Small intestine (tissue), 7 donors: ENCODE measurements at regions not wholly inside any gene's neighbourhood (a gene's known extent, or its start where the extent isn't known, plus 50 kb on each side); places are given as distances from the start of the nearest gene placed in this dataset.

Experiments
- DNase-seq, 2 donors: peaks; one replicate each; pipeline versions ENCODE4 v3.0.0 to v3.0.0-alpha.2; 2013
- FAIRE-seq: peaks from 2 replicates; lab custom pipeline; 2012; peaks lifted over from hg19 to GRCh38; lab: Jason Lieb, UNC
- H3K27ac ChIP-seq, 3 donors: one replicate each; pipeline ENCODE4 v1.5.1; 2013; ENCODE audit warnings: low read length in 2 of 3, mild to moderate bottlenecking in 2 of 3, control low read depth in 1 of 3, inconsistent platforms in 1 of 3, low read depth in 1 of 3, moderate library complexity in 1 of 3
- H3K27me3 ChIP-seq, 3 donors: one replicate each; pipeline ENCODE4 v1.6.1; 2013; ENCODE audit warnings: low read length in 3 of 3, inconsistent platforms in 1 of 3; ENCODE audit not compliant: control insufficient read depth in 3 of 3, insufficient read depth in 3 of 3
- H3K36me3 ChIP-seq, 3 donors: one replicate each; pipeline ENCODE4 v1.6.1; 2013; ENCODE audit warnings: low read length in 3 of 3, inconsistent platforms in 1 of 3, low read depth in 1 of 3, mild to moderate bottlenecking in 1 of 3, moderate library complexity in 1 of 3; ENCODE audit not compliant: control insufficient read depth in 3 of 3, insufficient read depth in 2 of 3
- H3K4me1 ChIP-seq, 3 donors: one replicate each; pipeline ENCODE4 v1.6.1; 2013; ENCODE audit warnings: low read length in 2 of 3, inconsistent platforms in 1 of 3, low read depth in 1 of 3, mild to moderate bottlenecking in 1 of 3, moderate library complexity in 1 of 3; ENCODE audit not compliant: control insufficient read depth in 3 of 3, insufficient read depth in 2 of 3
- H3K4me3 ChIP-seq, 3 donors: one replicate each; pipeline ENCODE4 v1.5.1; 2013; ENCODE audit warnings: low read length in 3 of 3, control low read depth in 1 of 3, inconsistent platforms in 1 of 3, low read depth in 1 of 3, mild to moderate bottlenecking in 1 of 3, moderate library complexity in 1 of 3
- H3K9me3 ChIP-seq, 2 donors: one replicate each; pipeline ENCODE4 v1.6.1; 2013; ENCODE audit warnings: low read depth in 1 of 2, low read length in 1 of 2; ENCODE audit not compliant: control insufficient read depth in 2 of 2, insufficient read depth in 1 of 2
- WGBS, 3 donors: extraction: QIAGEN DNeasy Blood & Tissue Kit; methylation state at CpG; one replicate each; pipeline ENCODE4 v1.1.7; 2013; 5-methylcytosine and 5-hydroxymethylcytosine counted together
- donor health status: healthy with polysubstance abuse.
- donor health status: control.
- donor health status: control.
- donor health status: Bipolar disorder and iron deficiency.
- donor health status: healthy.

DNA sequence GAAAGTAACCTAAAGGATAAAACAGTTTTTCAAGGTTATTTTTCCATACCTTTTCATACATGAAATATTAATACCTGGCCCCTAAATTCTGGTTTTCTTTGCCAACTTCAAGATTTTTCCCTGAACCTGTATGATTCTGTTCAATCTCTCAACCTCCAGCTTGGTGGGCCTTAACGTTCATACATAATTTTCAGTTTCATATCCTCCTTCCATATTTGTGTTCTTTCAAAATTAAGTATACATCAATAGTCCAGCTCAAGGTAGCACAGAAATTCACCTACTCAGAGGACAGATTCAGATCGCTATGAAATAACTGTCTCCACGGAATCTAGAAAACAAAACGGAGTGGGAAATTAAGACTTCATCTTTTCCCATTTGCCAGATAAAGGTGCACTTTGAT is 505.8 kb upstream of the GHITM start:
- FAIRE-seq (no peak), DNase-seq (no peak)
- H3K27me3 ChIP-seq, result no peaks in the 10 kb centered on the region
- H3K36me3 ChIP-seq, result no peaks in the 10 kb centered on the region
- no peak overlapping the region for H3K4me3 ChIP-seq
- H3K9me3 ChIP-seq, result no peaks in the 10 kb centered on the region
- H3K27ac ChIP-seq, result no peak overlapping the region
- H3K4me1 ChIP-seq, result no peaks in the 10 kb centered on the region
- WGBS, 3 donors, result 88 to 93% (median 90%) methylated on average over 4 of the region's 4 CpGs

- H3K27ac ChIP-seq, result no peak overlapping the region
- no peak overlapping the region for H3K4me3 ChIP-seq
- H3K36me3 ChIP-seq, result no peaks in the 10 kb centered on the region
- FAIRE-seq (no peak), DNase-seq (no peak)
- no peaks in the 10 kb centered on the region for H3K27me3 ChIP-seq
- H3K4me1 ChIP-seq, result no peaks in the 10 kb centered on the region
- WGBS, 3 donors, result 64 to 76% (median 73%) methylated on average over 3 of the region's 3 CpGs
- H3K9me3 ChIP-seq, result no peaks in the 10 kb centered on the region
Observed at GRCh38 chr10:83636826-83637225, 502.5 kb upstream of the GHITM start.

DNA sequence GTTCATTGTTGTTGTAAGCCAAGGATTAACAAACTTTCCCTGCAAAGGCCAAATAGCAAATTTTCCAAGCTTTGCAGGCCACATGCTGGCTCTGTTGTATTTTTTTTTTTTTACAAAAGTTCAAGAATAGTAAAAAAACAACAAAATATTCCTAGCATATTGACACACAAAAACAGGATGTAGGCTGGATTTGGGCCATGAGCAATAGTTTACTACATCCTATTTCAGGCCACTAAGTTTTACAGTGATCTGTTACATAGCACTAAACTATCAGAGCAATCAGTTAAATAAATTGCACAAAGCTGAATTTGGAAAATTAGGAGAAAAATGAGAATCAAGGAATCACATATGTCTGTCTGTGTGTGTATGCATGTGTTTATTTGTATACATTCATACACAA is 491.8 kb upstream of the GHITM start:
- Histone ChIP-seq H3K4me3 (no peak overlapping the region), H3K27ac (no peak overlapping the region), H3K36me3 (no peaks in the 10 kb centered on the region), H3K27me3 (no peaks in the 10 kb centered on the region), H3K4me1 (no peaks in the 10 kb centered on the region), H3K9me3 (no peaks in the 10 kb centered on the region)
- FAIRE-seq (no peak), DNase-seq (no peak)

DNA sequence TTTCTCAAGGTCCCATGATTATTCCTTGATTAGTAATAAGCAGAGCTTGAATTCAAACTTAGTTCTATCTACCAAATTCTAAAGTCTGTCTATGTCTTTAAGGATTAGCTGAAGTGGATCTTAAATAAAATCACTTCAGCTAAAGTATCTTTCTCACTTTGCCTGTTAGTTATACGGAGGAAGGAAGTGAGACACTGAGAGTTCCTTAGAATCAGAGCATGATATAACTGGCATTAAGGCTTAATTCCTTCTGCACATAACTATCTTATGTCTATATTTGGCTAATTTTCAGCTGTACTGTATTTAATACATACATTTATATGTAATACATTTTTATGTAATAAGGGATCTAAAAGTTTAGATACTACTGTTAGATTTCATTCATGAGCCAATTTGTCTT is 491.1 kb upstream of the GHITM start:
- Histone ChIP-seq H3K36me3 (no peaks in the 10 kb centered on the region), H3K4me3 (no peak overlapping the region), H3K4me1 (no peaks in the 10 kb centered on the region), H3K27me3 (no peaks in the 10 kb centered on the region), H3K27ac (no peak overlapping the region), H3K9me3 (no peaks in the 10 kb centered on the region)
- WGBS, 3 donors, result 41 to 63% (median 59%) methylated on average over 1 of the region's 1 CpG
- DNase-seq (no peak), FAIRE-seq (no peak)

DNA sequence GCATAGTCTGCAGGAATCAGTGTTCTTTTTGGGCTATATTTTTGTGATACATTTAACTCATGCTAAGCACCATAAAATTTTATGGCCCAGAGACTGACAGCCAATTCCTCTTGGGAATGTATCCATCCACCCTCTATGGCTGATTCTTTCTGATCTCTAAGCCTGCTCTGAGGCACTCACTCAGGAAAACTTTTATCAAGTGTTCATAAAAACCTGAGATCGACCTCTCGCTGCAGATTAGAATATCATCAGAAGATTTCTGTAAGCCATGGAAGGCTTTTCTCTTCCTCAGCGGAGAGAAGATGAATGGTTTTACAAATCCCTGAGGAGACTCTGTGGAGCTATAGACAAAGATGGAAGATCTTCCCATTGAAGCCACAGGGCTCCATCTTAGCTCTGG is 489.8 kb upstream of the GHITM start:
- no peaks in the 10 kb centered on the region for H3K9me3 ChIP-seq
- H3K27ac ChIP-seq, result no peak overlapping the region
- H3K36me3 ChIP-seq, result no peaks in the 10 kb centered on the region
- 82 to 88% (median 87%) methylated on average over 3 of the region's 3 CpGs for WGBS, 3 donors
- no peak overlapping the region for H3K4me3 ChIP-seq
- DNase-seq (no peak), FAIRE-seq (no peak)
- H3K27me3 ChIP-seq, result no peaks in the 10 kb centered on the region
- no peaks in the 10 kb centered on the region for H3K4me1 ChIP-seq

- no peaks in the 10 kb centered on the region for H3K9me3 ChIP-seq
- FAIRE-seq, result no peak
- no peaks in the 10 kb centered on the region for H3K4me1 ChIP-seq
- 87 to 91% (median 91%) methylated on average over 2 of the region's 2 CpGs for WGBS, 3 donors
- H3K27me3 ChIP-seq, result no peaks in the 10 kb centered on the region
- H3K36me3 ChIP-seq, result no peaks in the 10 kb centered on the region
- no peak overlapping the region for H3K4me3 ChIP-seq
- no peak for DNase-seq
- no peak overlapping the region for H3K27ac ChIP-seq
Observed at GRCh38 chr10:83654689-83655088, 484.6 kb upstream of the GHITM start.

DNA sequence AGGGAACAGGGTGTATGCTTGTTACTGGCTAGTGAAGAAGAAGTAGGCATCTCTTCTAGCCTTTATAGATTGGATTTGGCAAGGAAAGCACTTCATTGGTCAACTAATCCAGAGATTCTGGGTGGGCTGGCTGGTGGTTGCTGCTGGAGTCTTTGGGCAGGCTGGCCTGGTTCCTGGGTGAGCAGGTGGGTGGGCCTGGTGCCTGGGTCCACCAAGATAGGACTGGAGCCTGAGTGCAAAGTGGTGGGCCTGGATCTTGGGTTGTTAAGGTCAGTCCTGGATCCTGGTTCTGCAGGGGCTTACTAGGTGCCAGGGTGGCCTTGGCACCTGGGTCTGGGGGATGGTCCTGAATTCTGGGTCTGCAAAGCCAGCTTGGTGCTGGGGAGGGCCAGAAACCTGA is 482.4 kb upstream of the GHITM start:
- Histone ChIP-seq H3K4me1 (no peaks in the 10 kb centered on the region), H3K9me3 (no peaks in the 10 kb centered on the region), H3K36me3 (no peaks in the 10 kb centered on the region), H3K4me3 (no peak overlapping the region), H3K27me3 (no peaks in the 10 kb centered on the region), H3K27ac (no peak overlapping the region)
- FAIRE-seq (no peak), DNase-seq (no peak)

DNA sequence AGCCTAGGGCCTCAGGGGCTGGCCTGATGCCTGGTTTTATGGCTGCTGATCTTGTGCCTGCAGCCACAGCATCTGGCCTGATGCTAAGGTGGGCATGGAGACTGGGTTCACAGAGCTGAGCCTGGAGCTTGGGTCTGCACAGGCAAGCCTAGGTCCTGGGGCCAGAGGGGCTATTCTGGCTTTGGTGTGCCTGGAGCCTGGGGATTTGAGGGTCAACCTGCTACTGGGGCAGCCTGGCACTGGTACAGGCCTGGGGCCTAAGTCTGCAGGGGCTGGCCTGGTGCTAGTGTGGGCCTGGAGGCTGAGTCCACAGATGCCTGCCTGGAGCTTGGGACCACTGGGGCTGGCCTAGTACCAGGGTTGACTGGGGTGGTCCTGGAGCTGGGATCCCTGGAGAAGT is 481.8 kb upstream of the GHITM start:
- DNase-seq (no peak), FAIRE-seq (no peak)
- no peak overlapping the region for H3K4me3 ChIP-seq
- H3K9me3 ChIP-seq, result no peaks in the 10 kb centered on the region
- no peak overlapping the region for H3K27ac ChIP-seq
- H3K4me1 ChIP-seq, result no peaks in the 10 kb centered on the region
- no peaks in the 10 kb centered on the region for H3K36me3 ChIP-seq
- no peaks in the 10 kb centered on the region for H3K27me3 ChIP-seq

GRCh38 chr10:83663918-83664317 is 475.4 kb upstream of the GHITM start:
- no peaks in the 10 kb centered on the region for H3K9me3 ChIP-seq
- no peaks in the 10 kb centered on the region for H3K36me3 ChIP-seq
- H3K27ac ChIP-seq, result no peak overlapping the region
- H3K4me3 ChIP-seq, result no peak overlapping the region
- H3K27me3 ChIP-seq, result no peaks in the 10 kb centered on the region
- no peak for DNase-seq
- no peaks in the 10 kb centered on the region for H3K4me1 ChIP-seq
- 81 to 89% (median 83%) methylated on average over 3 of the region's 3 CpGs for WGBS, 3 donors
- FAIRE-seq, result no peak
